ENCODE measurements at regions not wholly inside any gene's neighbourhood (a gene's known extent, or its start where the extent isn't known, plus 50 kb on each side); places are given as distances from the start of the nearest gene placed in this dataset.

- DNase-seq, result no peak
Measured at GRCh38 chr5:96243862-96244261, 189.2 kb downstream of the PCSK1 start.

- no peak for DNase-seq
Measured at GRCh38 chr5:96243203-96243602, 189.8 kb downstream of the PCSK1 start.

GRCh38 chr5:96242571-96242970 lies 190.5 kb downstream of the PCSK1 start:
- no peak for DNase-seq

GRCh38 chr5:96236831-96237230 lies 196.2 kb downstream of the PCSK1 start:
- no peak for DNase-seq

GRCh38 chr5:96236051-96236450 lies 197.0 kb downstream of the PCSK1 start:
- DNase-seq, result no peak

- DNase-seq, result no peak
Measured at GRCh38 chr5:96235008-96235910, 197.8 kb downstream of the PCSK1 start.

GRCh38 chr5:96232602-96233001 lies 200.4 kb downstream of the PCSK1 start:
- DNase-seq, result no peak

GRCh38 chr5:96229188-96229587 lies 203.9 kb downstream of the PCSK1 start:
- DNase-seq, result no peak

- DNase-seq, result no peak
Measured at GRCh38 chr5:96228408-96228807, 204.6 kb downstream of the PCSK1 start.

GRCh38 chr5:96227957-96228356 lies 205.1 kb downstream of the PCSK1 start:
- no peak for DNase-seq

- no peak for DNase-seq
Measured at GRCh38 chr5:96226941-96227552, 206.0 kb downstream of the PCSK1 start.

GRCh38 chr5:96222129-96222528 lies 210.9 kb downstream of the PCSK1 start:
- no peak for DNase-seq

- DNase-seq, result no peak
Measured at GRCh38 chr5:96220610-96221390, 212.2 kb downstream of the PCSK1 start.

- DNase-seq, result no peak
Measured at GRCh38 chr5:96219580-96220281, 213.3 kb downstream of the PCSK1 start.

GRCh38 chr5:96218653-96219052 lies 214.4 kb downstream of the PCSK1 start:
- DNase-seq, result no peak

GRCh38 chr5:96214442-96215197 lies 218.4 kb downstream of the PCSK1 start:
- DNase-seq, result no peak

GRCh38 chr5:96209829-96210228 lies 223.2 kb downstream of the PCSK1 start:
- no peak for DNase-seq

GRCh38 chr5:96207420-96207819 lies 225.6 kb downstream of the PCSK1 start:
- DNase-seq, result no peak

- no peak for DNase-seq
Measured at GRCh38 chr5:96203761-96204160, 229.3 kb downstream of the PCSK1 start.

- no peak for DNase-seq
Measured at GRCh38 chr5:96201503-96201902, 231.5 kb downstream of the PCSK1 start.

- DNase-seq, result no peak
Measured at GRCh38 chr5:96200641-96201040, 232.4 kb downstream of the PCSK1 start.

GRCh38 chr5:96199713-96200183 lies 233.3 kb downstream of the PCSK1 start:
- DNase-seq, result no peak

Measured in GDM1 (cell line).